ENCODE measurements at regions not wholly inside any gene's neighbourhood (a gene's known extent, or its start where the extent isn't known, plus 50 kb on each side); places are given as distances from the start of the nearest gene placed in this dataset.

DNA sequence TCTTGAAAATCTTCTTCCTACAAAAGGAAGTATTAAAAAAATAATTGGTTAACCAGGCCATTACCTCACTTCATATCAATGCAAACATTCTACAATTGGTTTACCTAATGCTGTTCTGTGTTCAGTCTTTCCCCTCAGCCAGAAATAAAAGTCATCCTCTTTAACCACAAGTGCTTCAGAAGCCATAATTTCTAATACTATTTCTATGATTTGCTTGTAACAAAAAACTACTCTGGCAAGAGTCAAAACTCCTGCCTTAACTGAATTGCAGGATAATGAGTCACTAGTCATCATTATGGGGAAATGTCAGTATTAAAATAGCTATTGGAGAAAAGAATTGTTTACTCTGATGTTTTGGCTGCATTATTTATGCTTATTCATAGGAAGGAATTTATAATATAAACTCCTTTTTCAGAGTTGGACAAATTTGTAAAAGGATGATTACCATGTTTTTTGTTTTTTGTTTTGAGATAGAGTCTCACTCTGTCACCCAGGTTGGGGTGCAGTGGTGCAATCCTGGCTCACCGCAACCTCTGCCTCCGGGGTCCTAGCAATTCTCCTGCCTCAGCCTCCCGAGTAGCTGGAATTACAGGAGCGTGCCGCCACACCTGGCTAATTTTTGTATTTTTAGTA, 55.5 kb upstream of the ODAD2 start:
- no peak for DNase-seq

DNA sequence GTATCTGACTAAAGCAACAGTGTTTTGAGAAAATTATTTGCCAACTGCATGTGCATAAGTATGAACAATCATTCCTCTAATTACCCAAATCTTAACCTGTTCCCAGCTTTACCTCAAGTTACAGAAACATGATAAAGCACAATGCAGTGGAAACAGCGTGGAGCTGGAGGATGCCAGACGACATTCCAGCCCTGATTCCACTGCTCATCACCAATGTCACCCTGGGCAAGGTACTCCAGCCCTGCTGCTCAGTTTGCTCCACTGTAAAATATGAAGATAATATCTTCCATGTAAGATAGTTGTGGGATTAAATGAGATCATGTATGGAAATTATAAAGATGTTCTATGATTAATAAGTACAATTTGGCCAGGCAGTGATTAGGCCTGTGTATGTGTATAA, 50.4 kb upstream of the ODAD2 start:
- no peak for DNase-seq
